H1 (cell line): ENCODE measurements at regions not wholly inside any gene's neighbourhood (a gene's known extent, or its start where the extent isn't known, plus 50 kb on each side); places are given as distances from the start of the nearest gene placed in this dataset.

ENCODE experiments used
- CTCF ChIA-PET: fragments of 300-600 bp; sonication (Branson Sonifier 250); formaldehyde crosslinking; loops from one replicate; lab custom pipeline; 2021; ENCODE audit not compliant: partially characterized antibody; lab: Charles Lee
- POLR2A ChIA-PET: fragments of 300-600 bp; sonication (Branson Sonifier 250); formaldehyde crosslinking; loops from one replicate; lab custom pipeline; 2021; ENCODE audit warnings: inconsistent platforms; ENCODE audit not compliant: partially characterized antibody; lab: Charles Lee
- DNase-seq, 2 experiments: peaks; one replicate each; pipeline versions ENCODE4 v3.0.0 to v3.0.0-alpha.2; 2010 to 2022; ENCODE audit warnings: low spot score in 2 of 2, low read depth in 1 of 2, mixed read lengths in 1 of 2
- FAIRE-seq: peaks from 2 replicates; lab custom pipeline; 2011; peaks lifted over from hg19 to GRCh38; lab: Jason Lieb, UNC
- H2AFZ ChIP-seq: 2 replicates; pipeline ENCODE4 v1.8.1; 2012; ENCODE audit warnings: low read length, inconsistent platforms
- H2AK5ac ChIP-seq: 2 replicates; pipeline ENCODE4 v1.6.1; 2013; ENCODE audit warnings: low read depth, low read length
- H2BK120ac ChIP-seq: replicated peaks from 2 replicates; pipeline ENCODE3; 2013; ENCODE audit warnings: low read depth, low read length, inconsistent platforms
- H2BK12ac ChIP-seq: 2 replicates; pipeline ENCODE4 v1.6.1; 2013; ENCODE audit warnings: low read depth, low read length
- H2BK15ac ChIP-seq: 2 replicates; pipeline ENCODE4 v1.6.1; 2013; ENCODE audit warnings: low read length
- H2BK20ac ChIP-seq: 2 replicates; pipeline ENCODE4 v1.6.1; 2013; ENCODE audit warnings: low read length
- H2BK5ac ChIP-seq: 2 replicates; pipeline ENCODE4 v1.6.1; 2013; ENCODE audit warnings: low read depth, low read length
- H3K14ac ChIP-seq: 2 replicates; pipeline ENCODE4 v1.6.1; 2013; ENCODE audit warnings: inconsistent platforms; ENCODE audit not compliant: insufficient read length
- H3K18ac ChIP-seq: 2 replicates; pipeline ENCODE4 v1.6.1; 2013; ENCODE audit warnings: low read length; ENCODE audit errors: extremely low read depth
- H3K23ac ChIP-seq: 2 replicates; pipeline ENCODE4 v1.6.1; 2013; ENCODE audit warnings: inconsistent platforms; ENCODE audit not compliant: insufficient read length
- H3K23me2 ChIP-seq: 2 replicates; pipeline ENCODE4 v1.6.1; 2013; ENCODE audit warnings: low read depth, low read length
- H3K27ac ChIP-seq: 2 replicates; pipeline ENCODE4 v1.6.1; 2011; ENCODE audit warnings: low read depth, low read length, inconsistent platforms
- H3K27me3 ChIP-seq, 4 experiments: replicated peaks in 1 of 4; 1 replicate in 1 of 4; 2 replicates in 3 of 4; pipeline versions ENCODE4 v1.6.1 to v1.8.1; 2011 to 2013; ENCODE audit warnings: low read length in 3 of 4, mild to moderate bottlenecking in 3 of 4, inconsistent platforms in 2 of 4, mixed read lengths in 2 of 4, moderate library complexity in 1 of 4; ENCODE audit not compliant: control insufficient read depth in 3 of 4, insufficient read depth in 3 of 4; ENCODE audit errors: extremely low read depth in 1 of 4
- H3K36me3 ChIP-seq, 4 experiments: 2 replicates each; pipeline versions ENCODE4 v1.6.1 to v1.8.1; 2011 to 2013; ENCODE audit warnings: mild to moderate bottlenecking in 4 of 4, low read length in 3 of 4, moderate library complexity in 2 of 4, control low read depth in 1 of 4, inconsistent platforms in 1 of 4; ENCODE audit not compliant: insufficient read depth in 4 of 4, control insufficient read depth in 2 of 4
- H3K4ac ChIP-seq: replicated peaks from 2 replicates; pipeline ENCODE3; 2013; ENCODE audit warnings: low read length, low read depth, mixed read lengths, inconsistent platforms; ENCODE audit not compliant: insufficient read length
- H3K4me1 ChIP-seq, 4 experiments: replicated peaks in 1 of 4; 1 replicate in 1 of 4; 2 replicates in 3 of 4; pipeline versions ENCODE4 v1.6.1 to v1.8.1; 2011 to 2013; ENCODE audit warnings: low read length in 3 of 4, inconsistent platforms in 2 of 4, mixed read lengths in 1 of 4; ENCODE audit not compliant: insufficient read depth in 4 of 4, control insufficient read depth in 3 of 4
- H3K4me2 ChIP-seq, 2 experiments: 2 replicates each; pipeline versions ENCODE4 v1.6.1 to v1.8.1; 2011 to 2013; ENCODE audit warnings: low read depth in 2 of 2, low read length in 2 of 2, control low read depth in 1 of 2, inconsistent platforms in 1 of 2, mild to moderate bottlenecking in 1 of 2; ENCODE audit not compliant: insufficient read depth in 1 of 2
- H3K4me3 ChIP-seq, 4 experiments: fragments of 200-600, 300-600 bp in 1 of 4; sonication (generic), shearing (Covaris generic), sonication (Bioruptor Twin) in 1 of 4; 2 replicates each; pipeline versions ENCODE4 v1.5.1 to v1.8.1; 2011 to 2016; ENCODE audit warnings: low read length in 4 of 4, low read depth in 3 of 4, control low read depth in 2 of 4, inconsistent platforms in 2 of 4, mild to moderate bottlenecking in 2 of 4, mixed read lengths in 1 of 4, moderate library complexity in 1 of 4; ENCODE audit not compliant: insufficient read depth in 2 of 4; ENCODE audit errors: extremely low read depth in 1 of 4
- H3K56ac ChIP-seq: replicated peaks from 2 replicates; pipeline ENCODE3; 2013; ENCODE audit warnings: low read depth, mild to moderate bottlenecking, mixed read lengths, low read length, inconsistent platforms; ENCODE audit not compliant: insufficient read length
- H3K79me1 ChIP-seq: 2 replicates; pipeline ENCODE4 v1.6.1; 2013; ENCODE audit warnings: low read depth, low read length, control low read depth
- H3K79me2 ChIP-seq, 2 experiments: 2 replicates each; pipeline versions ENCODE4 v1.6.1 to v1.8.1; 2012 to 2013; ENCODE audit warnings: low read length in 2 of 2, mild to moderate bottlenecking in 2 of 2, inconsistent platforms in 1 of 2; ENCODE audit not compliant: insufficient read depth in 2 of 2, control insufficient read depth in 1 of 2
- H3K9ac ChIP-seq, 4 experiments: replicated peaks in 1 of 4; 1 replicate in 1 of 4; 2 replicates in 3 of 4; pipeline versions ENCODE4 v1.6.1 to v1.8.1; 2011 to 2013; ENCODE audit warnings: low read depth in 3 of 4, low read length in 3 of 4, control low read depth in 2 of 4, mild to moderate bottlenecking in 2 of 4, moderate library complexity in 2 of 4, inconsistent platforms in 1 of 4; ENCODE audit errors: extremely low read depth in 1 of 4
- H3K9me3 ChIP-seq, 2 experiments: 2 replicates each; pipeline versions ENCODE4 v1.6.1 to v1.8.1; 2012 to 2013; ENCODE audit warnings: mild to moderate bottlenecking in 2 of 2, moderate library complexity in 2 of 2, control low read depth in 1 of 2, inconsistent platforms in 1 of 2, low read depth in 1 of 2, low read length in 1 of 2, mixed read lengths in 1 of 2; ENCODE audit not compliant: insufficient read depth in 2 of 2
- H4K20me1 ChIP-seq, 2 experiments: replicated peaks in 1 of 2; 2 replicates each; pipeline versions ENCODE3 to v1.8.1; 2011 to 2013; ENCODE audit warnings: inconsistent platforms in 2 of 2, low read length in 2 of 2, mild to moderate bottlenecking in 1 of 2; ENCODE audit not compliant: insufficient read depth in 2 of 2, control insufficient read depth in 1 of 2
- H4K5ac ChIP-seq: 2 replicates; pipeline ENCODE4 v1.6.1; 2013; ENCODE audit warnings: low read length, low read depth, mixed read lengths, inconsistent platforms; ENCODE audit not compliant: insufficient read length
- H4K8ac ChIP-seq: 2 replicates; pipeline ENCODE4 v1.8.0; 2013; ENCODE audit warnings: mild to moderate bottlenecking, moderate library complexity, low read length, inconsistent platforms; ENCODE audit not compliant: insufficient read depth; ENCODE audit errors: extremely low read depth
- H4K91ac ChIP-seq: replicated peaks from 2 replicates; pipeline ENCODE3; 2013; ENCODE audit warnings: low read length, mixed read lengths, inconsistent platforms; ENCODE audit not compliant: insufficient read length
- BACH1 ChIP-seq: IDR thresholded peaks from 2 replicates; pipeline ENCODE4 v1.6.1; 2012; ENCODE audit warnings: low read length, improper control_type of control experiment
- CREB1 ChIP-seq: IDR thresholded peaks from 2 replicates; pipeline ENCODE4 v1.6.1; 2012; ENCODE audit warnings: inconsistent platforms
- CTCF ChIP-seq, 3 experiments: IDR thresholded peaks; 1 replicate in 2 of 3; 2 replicates in 1 of 3; pipeline versions ENCODE4 v1.5.1 to v1.6.1; 2011; ENCODE audit warnings: low read length in 3 of 3, mild to moderate bottlenecking in 3 of 3, inconsistent platforms in 2 of 3, low read depth in 1 of 3, moderate library complexity in 1 of 3; ENCODE audit not compliant: insufficient read depth in 1 of 3; ENCODE audit errors: control extremely low read depth in 1 of 3
- EP300 ChIP-seq, 2 experiments: IDR thresholded peaks; 1 replicate in 1 of 2; 2 replicates in 1 of 2; pipeline ENCODE4 v1.6.1; 2011 to 2012; ENCODE audit warnings: low read depth in 2 of 2, low read length in 2 of 2, mild to moderate bottlenecking in 2 of 2, borderline replicate concordance in 1 of 2, inconsistent platforms in 1 of 2, moderate library complexity in 1 of 2
- EZH2 ChIP-seq: fragments of 200-600 bp; sonication (generic); IDR thresholded peaks from 2 replicates; pipeline ENCODE4 v1.7.1; 2012; ENCODE audit warnings: low read depth, mild to moderate bottlenecking, moderate library complexity, low read length, inconsistent platforms; ENCODE audit not compliant: severe bottlenecking
- KDM5A ChIP-seq: fragments of 200-600 bp; IDR thresholded peaks from 2 replicates; pipeline ENCODE4 v1.7.1; 2012; ENCODE audit warnings: mild to moderate bottlenecking, low read length, inconsistent platforms, mixed read lengths
- RFX5 ChIP-seq: IDR thresholded peaks from 2 replicates; pipeline ENCODE4 v1.6.1; 2011; ENCODE audit warnings: low read depth, low read length, improper control_type of control experiment, borderline replicate concordance
- TAF7 ChIP-seq: optimal IDR thresholded peaks from 2 replicates; pipeline ENCODE3; 2011; ENCODE audit warnings: low read depth, mild to moderate bottlenecking, inconsistent platforms, low read length, moderate library complexity, borderline replicate concordance
- TBP ChIP-seq: IDR thresholded peaks from 2 replicates; pipeline ENCODE4 v1.6.1; 2011; ENCODE audit warnings: low read depth, low read length, improper control_type of control experiment
- WGBS, 2 experiments: shearing (Covaris generic) in 1 of 2; methylation state at CpG; one replicate each; pipeline versions ENCODE4 v1.1.6 to v1.1.7; 2013 to 2015; ENCODE audit warnings: low lambda C conversion rate in 2 of 2, mixed read lengths in 2 of 2, inconsistent platforms in 1 of 2, low coverage in 1 of 2, missing lambda C conversion rate in 1 of 2; ENCODE audit not compliant: insufficient replicate concordance in 2 of 2, insufficient coverage in 1 of 2, insufficient read length in 1 of 2; ENCODE audit errors: extremely low coverage in 1 of 2, missing lambda C conversion rate in 1 of 2; 5-methylcytosine and 5-hydroxymethylcytosine counted together

GRCh38 chr10:125555267-125555666 is 127.7 kb downstream of the TEX36 start:
- Histone ChIP-seq H3K4me3 (no peak overlapping the region), H3K18ac (no peak overlapping the region), H2BK12ac (no peak overlapping the region), H2BK20ac (no peak overlapping the region), H3K9ac (no peak overlapping the region), H3K23ac (no peak overlapping the region), H2AK5ac (no peak overlapping the region), H3K9me3 (peaks cover 3 to 6% of the 10 kb centered on the region in 2 experiments; a peak in 1 of 4 replicates), H4K5ac (no peak overlapping the region), H3K4ac (no peak overlapping the region), H4K20me1 (no peaks in the 10 kb centered on the region), H3K56ac (no peak overlapping the region), H2BK120ac (no peak overlapping the region), H3K14ac (no peak overlapping the region), H2AFZ (peak overlapping the region; percentile 54; the same call in 1 of the 2 replicates), H2BK15ac (0 out of 2 replicates have a peak overlapping the region, but pooled peaks have one; percentile 34), H3K79me1 (no peaks in the 10 kb centered on the region), H2BK5ac (0 out of 2 replicates have a peak overlapping the region, but pooled peaks have one; percentile 30), H3K36me3 (no peaks in the 10 kb centered on the region), H3K4me1 (no peaks in the 10 kb centered on the region), H4K91ac (no peak overlapping the region), H3K27me3 (no peaks in the 10 kb centered on the region), H4K8ac (no peak overlapping the region), H3K79me2 (no peaks in the 10 kb centered on the region), H3K23me2 (no peaks in the 10 kb centered on the region), H3K4me2 (no peak overlapping the region), H3K27ac (0 out of 2 replicates have a peak overlapping the region, but pooled peaks have one; percentile 8)
- DNase-seq (no peak), FAIRE-seq (no peak)
- TF ChIP-seq RFX5 (no peak), EP300 (IDR thresholded peaks at IDR 0.05; ENCODE audit: borderline replicate concordance in 1 of 2, low read depth in 2 of 2, low read length in 2 of 2) (no peak), TBP (no peak), CREB1 (no peak), KDM5A (no peak), EZH2 (no peak), TAF7 (no peak), BACH1 (no peak), CTCF (IDR thresholded peaks at IDR 0.05; ENCODE audit: control extremely low read depth in 1 of 3, insufficient read depth in 1 of 3, low read depth in 1 of 3, low read length in 3 of 3) (no peak)
- 62% methylated on average over 9 of the region's 9 CpGs; no CpG with 5 or more reads in 1 of the 2 experiments for WGBS, 2 experiments
- POLR2A ChIA-PET: no interaction called here
- CTCF ChIA-PET: no interaction called here
